ENCODE measurements at regions not wholly inside any gene's neighbourhood (a gene's known extent, or its start where the extent isn't known, plus 50 kb on each side); places are given as distances from the start of the nearest gene placed in this dataset.
"Not testable (repeated sequence)": the region's sequence is repeated elsewhere in the genome, so short reads cannot be mapped to it uniquely, and the experiment has no call there.

DNA sequence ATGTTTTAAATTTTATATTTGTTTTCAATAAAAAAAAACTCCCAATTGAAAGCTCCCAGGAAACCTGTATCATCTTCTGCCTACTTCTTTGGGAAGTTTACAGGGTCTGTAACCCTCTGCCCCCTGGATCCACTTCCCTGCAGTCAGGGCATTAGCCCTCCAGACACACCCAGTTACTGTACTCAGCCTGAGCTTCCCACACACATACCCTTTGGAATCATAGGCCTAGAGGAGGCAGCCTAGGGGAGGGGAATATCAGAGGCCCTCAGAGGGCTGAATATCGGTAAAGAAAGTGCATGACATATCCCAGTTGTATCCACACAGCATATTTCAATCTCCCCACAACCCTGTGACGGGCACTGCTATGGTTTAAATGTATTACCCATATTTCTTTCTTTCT is 56.2 kb upstream of the TFPI start:
- intact Hi-C loops (cut with DNase I); DNase-seq (ENCODE audit: low spot score): not testable (repeated sequence)

DNA sequence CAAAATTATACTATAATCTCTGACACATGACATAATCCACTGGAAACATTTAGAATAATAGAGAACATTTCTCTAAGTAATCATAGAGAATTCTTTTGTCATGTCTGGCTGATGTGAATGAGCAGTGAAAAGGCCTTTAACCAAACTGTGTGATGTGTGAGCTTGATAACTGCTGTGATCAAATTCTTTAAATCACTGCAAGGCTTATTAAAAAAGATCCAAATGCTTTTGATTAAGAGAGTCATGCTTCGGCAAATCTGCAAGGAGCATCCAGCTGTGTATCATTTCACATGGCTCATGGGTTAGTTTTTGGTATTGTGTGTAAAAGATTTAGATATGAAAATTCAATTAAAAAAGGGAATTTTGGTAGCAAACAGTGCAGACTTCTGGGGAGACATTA is 58.6 kb upstream of the TFPI start:
- intact Hi-C loops (cut with DNase I) = no loop called here
- DNase-seq (ENCODE audit: low spot score) = no peak

DNA sequence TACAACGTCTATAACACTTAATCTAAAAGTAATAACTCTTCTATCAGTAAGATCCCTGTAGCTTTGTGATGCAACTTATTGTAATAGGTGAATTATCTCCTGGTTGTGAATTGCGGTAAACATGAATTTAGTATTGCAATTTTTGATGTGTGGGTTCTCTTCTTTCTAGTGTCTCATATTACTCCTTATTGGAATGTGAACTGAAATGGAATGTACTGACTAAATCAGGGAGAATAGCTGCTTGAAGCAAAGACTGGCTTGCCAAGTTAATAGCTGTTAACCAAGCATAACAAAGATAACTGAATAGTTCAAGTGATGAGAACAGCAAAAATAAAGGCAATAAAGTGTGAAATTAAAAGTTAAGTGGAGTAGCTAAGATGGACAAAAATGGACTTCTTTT is 60.5 kb upstream of the TFPI start:
- no peak for DNase-seq (ENCODE audit: low spot score)
- intact Hi-C loops (cut with DNase I) = no loop called here

DNA sequence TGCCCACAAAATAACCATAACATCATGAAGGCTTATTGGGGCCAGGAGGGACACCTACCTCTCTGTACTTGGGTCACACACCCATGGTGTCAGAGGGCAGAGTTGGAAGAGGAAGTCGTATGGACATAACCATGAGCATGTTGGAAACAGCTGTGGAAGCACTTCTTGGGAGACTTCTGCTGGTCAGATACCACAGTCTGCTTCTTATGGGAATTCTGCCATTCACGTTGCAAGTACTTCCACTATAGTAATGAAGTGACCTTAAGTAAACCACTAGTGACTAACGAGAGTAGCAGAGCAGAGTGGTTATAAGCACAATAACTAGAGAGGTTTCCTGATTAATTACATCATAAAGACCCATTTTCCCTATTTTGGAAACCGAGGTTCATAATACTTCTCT is 61.1 kb upstream of the TFPI start:
- intact Hi-C loops (cut with DNase I) = no loop called here
- no peak for DNase-seq (ENCODE audit: low spot score)

DNA sequence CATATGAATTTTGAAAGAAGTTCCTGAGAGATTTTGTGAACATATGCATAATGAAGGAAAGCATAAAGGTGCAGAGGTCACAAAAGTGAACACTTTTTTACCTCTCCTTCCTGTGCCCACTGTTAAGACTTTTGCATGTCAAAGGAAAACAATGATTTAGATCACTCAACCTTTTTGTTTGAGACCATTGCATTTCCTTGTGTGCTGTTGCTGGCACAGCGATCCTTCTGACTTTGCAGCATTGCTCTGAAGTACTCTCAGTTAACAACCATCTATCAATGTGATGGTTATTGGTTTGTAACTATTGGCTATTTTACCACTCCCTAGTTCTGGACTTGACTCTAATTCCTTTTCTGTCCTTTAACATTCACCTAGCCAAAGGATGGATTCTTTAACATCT is 61.7 kb upstream of the TFPI start:
- no peak for DNase-seq (ENCODE audit: low spot score)
- intact Hi-C loops (cut with DNase I) = no loop called here

DNA sequence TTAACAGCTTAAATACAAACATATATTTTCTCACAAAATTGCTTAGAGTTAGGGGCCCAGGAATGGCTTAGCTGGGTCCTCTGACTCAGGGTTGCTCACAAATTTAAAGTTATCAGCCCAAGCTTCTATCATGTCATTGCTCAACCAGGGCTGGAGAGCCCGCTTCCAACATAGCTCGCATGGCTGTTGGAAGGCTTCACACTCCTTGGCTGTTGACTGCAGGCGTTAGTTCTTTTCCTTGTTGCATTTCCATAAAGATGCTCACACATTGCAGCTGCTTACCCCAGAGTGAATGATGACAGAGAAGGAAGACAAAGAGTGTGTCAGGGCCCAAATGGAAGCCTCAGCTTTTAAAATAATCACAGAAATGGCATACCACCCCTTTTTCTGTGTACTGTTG is 62.9 kb upstream of the TFPI start:
- intact Hi-C loops (cut with DNase I) = no loop called here
- no peak for DNase-seq (ENCODE audit: low spot score)

DNA sequence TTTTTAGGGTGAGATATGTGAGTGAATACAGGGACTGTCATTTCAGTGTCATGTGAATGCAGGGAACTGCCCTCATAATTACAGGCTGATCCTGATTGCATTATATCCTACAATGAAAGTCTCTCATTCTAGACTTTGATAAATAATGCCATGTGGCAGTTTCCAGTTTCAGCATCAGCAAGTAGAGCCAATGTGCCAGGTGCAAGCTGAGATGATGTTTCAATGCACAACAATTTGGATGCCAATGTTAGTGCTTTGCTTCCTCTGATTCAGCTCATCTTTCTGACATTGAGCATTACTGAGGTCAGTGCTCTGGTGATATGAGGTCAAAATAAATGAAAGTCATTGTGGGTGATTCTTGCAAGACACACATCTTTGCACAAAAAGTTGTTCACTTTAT is 63.7 kb upstream of the TFPI start:
- intact Hi-C loops (cut with DNase I) = no loop called here
- no peak for DNase-seq (ENCODE audit: low spot score)

DNA sequence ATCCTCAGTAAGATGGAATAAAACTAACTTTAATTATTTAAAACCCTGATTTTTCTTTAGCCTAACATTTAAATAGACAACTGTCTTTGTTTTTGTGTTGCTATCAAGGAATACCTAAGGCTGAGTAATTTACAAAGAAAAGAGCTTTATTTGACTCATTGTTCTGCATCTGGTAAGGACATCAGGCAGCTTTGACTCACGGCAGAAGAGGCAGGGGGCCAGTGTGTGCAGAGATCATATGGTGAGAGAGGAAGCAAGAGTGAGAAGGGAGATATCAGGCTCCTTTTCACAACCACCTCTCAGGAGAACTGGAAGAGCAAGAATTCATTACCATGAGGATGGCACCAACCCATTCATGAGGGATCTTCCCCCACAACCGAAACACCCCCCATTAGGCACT is 64.6 kb upstream of the TFPI start:
- intact Hi-C loops (cut with DNase I) = no loop called here
- no peak for DNase-seq (ENCODE audit: low spot score)

DNA sequence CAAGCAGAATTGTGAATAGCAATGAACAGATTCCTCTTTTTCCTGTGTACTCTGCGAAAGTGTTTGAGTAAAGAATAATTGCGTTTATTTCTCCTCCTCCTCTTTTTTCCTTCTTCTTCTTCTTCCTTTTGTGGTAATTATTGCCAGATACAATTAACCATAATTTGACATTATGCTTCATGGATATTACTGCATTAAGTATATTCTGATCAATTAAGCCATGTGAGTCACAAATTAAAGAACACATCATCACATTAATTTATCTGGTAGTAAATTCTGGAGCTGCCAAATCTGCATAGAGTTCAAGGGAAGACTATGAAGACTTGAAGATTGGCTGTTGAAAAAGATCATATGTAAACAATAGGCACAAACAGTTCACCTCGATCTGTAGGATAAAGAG is 72.9 kb upstream of the TFPI start:
- intact Hi-C loops (cut with DNase I) = no loop called here
- no peak for DNase-seq (ENCODE audit: low spot score)

DNA sequence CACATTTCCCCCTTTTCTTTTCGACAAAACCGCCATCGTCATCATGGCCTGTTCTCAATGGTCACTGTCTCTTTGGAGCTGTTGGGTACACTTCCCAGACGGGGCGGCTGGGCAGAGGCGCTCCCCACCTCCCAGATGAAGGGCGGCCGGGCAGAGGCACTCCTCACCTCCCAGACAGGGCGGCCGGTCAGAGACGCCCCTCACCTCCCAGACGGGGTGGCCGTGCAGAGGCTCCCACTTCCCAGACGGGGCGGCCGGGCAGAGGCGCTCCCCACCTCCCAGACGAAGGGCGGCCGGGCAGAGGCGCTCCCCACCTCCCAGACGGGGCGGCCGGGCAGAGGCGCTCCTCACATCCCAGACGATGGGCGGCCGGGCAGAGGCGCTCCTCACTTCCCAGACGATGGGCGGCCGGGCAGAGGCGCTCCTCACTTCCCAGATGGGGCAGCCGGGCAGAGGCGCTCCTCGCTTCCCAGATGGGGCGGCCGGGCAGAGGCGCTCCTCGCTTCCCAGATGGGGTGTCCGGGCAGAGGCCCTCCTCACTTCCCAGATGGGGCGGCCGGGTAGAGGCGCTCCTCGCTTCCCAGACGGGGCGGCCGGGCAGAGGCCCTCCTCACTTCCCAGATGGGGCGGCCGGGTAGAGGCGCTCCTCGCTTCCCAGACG is 82.6 kb upstream of the TFPI start:
- peak; percentile 51 for DNase-seq (ENCODE audit: low spot score)
- intact Hi-C loops (cut with DNase I) = not testable (repeated sequence)

DNA sequence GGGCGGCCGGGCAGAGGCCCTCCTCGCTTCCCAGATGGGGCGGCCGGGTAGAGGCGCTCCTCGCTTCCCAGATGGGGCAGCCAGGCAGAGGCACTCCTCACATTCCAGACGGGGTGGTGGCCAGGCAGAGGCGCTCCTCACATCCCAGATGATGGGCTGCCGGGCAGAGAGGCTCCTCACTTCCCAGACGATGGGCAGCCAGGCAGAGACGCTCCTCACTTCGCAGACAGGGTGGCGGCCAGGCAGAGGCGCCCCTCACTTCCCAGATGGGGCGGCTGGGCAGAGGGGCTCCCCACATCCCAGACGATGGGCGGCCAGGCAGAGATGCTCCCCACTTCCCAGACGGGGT is 83.1 kb upstream of the TFPI start:
- intact Hi-C loops (cut with DNase I) = not testable (repeated sequence)
- peak; percentile 62 for DNase-seq (ENCODE audit: low spot score)

DNA sequence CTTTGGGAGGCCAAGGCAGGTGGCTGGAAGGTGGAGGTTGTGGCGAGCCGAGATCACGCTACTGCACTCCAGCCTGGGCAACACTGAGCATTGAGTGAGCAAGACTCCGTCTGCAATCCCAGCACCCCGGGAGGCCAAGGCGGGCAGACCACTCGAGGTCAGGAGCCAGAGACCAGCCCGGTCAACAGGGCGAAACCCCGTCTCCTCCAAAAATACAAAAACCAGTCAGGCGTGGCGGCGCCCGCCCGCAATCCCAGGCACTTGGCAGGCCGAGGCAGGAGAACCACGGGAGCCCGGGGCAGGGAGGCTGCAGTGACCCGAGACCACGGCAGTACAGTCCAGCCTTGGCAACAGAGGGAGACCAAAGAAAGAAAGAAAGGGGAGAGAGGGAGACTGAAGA is 83.5 kb upstream of the TFPI start:
- DNase-seq (ENCODE audit: low spot score) = peak; percentile 72
- intact Hi-C loops (cut with DNase I) = not testable (repeated sequence)

DNA sequence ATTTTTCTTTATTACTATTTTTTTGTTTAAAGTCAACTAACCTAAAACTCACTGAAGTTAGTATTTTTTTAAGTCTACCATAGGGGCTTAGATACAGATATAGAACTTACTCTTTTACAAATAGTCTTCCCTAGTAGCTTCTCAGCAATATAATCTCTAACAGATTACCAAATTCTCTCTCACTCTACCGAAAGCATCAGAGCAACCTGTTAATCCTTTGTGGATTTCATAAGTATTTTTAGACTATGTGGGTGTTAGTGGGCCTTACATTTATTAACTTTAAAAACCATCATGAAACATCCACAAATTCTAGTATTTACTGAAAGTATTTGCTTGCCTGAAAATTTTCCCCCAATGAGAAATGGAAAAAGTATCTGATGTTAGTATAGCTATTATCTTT is 84.6 kb upstream of the TFPI start:
- intact Hi-C loops (cut with DNase I) = no loop called here
- DNase-seq (ENCODE audit: low spot score) = no peak

DNA sequence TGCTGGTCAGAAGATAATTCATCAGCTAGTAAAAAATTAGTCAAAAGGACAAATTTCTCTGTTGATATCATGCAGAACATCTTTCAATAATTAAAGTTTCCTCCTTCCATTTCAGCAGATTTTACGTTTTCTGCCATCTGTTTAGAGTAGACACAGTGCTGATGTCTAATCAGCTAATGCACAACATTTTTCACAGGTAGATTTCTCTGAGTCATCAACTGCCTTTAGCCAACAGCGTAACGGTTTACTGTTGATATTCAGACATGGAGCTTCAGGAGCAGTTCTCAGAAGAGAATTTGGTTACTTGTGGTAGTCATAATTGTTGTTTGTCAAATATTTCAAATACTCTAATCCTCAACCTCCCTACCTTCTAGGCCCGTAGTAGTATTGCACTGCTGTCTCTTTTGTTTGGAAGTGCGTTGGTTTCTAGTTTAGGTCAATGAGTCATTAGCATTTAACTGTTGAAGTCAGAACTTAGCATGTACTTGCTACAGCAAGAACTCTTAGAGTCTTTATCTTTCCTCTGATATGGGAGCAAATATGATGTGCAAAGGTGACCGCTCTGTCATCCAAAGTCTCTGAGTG is 86.8 kb upstream of the TFPI start:
- DNase-seq (ENCODE audit: low spot score) = no peak
- intact Hi-C loops (cut with DNase I) = no loop called here

DNA sequence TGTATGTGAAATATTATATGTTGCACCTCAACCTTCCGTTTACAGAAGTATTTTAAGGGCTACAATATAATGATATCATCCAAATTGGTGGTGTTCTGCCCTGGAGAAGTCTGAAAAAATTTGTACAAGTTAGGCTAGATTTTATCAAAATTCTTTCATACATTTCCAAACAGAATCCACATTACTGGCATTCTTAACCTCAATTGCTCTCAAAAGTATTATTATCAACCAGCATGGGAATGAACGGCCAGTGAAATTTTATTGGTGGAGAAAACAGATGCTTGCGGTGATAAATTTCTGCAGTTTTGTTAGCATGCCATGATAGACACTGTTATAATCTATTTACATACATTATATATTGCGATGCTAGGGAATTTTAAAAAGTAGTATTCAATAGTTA is 88.3 kb upstream of the TFPI start:
- intact Hi-C loops (cut with DNase I) = no loop called here
- DNase-seq (ENCODE audit: low spot score) = no peak

DNA sequence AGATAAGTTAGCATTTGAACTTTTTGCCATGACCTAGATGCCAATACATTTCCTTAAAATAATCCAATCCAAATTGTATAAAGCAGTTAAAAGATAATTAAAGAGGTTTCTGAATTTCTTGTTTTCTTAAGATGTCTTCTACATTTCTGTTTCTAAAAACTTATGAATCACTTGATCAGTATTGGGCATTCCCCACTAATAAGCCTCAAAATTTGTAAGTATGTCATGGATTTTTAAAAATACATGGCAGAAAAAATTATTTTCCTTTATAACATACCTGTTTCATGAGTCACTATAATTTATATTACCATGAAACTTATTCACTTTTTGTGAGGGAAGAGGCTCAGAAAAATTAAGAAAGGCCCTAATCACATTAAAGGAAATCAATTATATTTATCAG is 90.3 kb upstream of the TFPI start:
- intact Hi-C loops (cut with DNase I) = no loop called here
- no peak for DNase-seq (ENCODE audit: low spot score)

DNA sequence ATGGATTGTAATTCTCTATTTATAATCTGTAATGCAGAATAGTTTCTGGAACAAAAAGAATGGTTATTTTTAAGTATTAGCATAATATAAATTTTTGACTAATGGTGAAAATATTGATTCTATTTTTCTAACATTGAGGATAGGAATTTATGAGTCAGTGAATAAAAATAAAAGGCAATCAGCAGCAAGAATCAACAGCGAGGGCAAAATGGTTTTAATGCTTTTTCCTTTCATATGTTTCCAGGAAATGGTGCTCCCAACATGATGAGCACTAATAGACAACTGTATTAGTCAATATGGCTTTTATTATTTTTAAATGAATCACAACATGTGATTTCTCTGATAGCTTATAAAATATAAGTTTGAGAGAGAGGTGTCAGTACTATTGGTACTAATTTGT is 90.7 kb upstream of the TFPI start:
- no peak for DNase-seq (ENCODE audit: low spot score)
- intact Hi-C loops (cut with DNase I) = no loop called here

DNA sequence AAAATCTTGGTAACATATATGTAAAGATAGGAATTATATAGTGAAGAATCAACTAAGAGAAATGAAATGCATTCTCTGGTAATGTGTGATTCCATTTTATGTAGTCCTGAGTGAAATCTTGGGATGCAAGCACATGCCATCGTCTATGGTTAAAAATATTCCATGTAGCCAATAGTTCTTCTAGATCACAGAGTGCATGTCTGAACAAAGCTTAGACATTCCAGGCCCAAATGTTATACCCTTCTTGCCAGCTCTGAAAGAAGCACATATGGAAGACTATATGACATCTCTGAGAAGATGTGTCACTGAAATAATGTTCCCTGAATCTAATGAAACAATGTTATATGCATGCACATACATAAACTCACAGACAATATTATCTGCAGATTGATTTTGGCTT is 92.3 kb upstream of the TFPI start:
- DNase-seq (ENCODE audit: low spot score) = no peak
- intact Hi-C loops (cut with DNase I) = no loop called here

DNA sequence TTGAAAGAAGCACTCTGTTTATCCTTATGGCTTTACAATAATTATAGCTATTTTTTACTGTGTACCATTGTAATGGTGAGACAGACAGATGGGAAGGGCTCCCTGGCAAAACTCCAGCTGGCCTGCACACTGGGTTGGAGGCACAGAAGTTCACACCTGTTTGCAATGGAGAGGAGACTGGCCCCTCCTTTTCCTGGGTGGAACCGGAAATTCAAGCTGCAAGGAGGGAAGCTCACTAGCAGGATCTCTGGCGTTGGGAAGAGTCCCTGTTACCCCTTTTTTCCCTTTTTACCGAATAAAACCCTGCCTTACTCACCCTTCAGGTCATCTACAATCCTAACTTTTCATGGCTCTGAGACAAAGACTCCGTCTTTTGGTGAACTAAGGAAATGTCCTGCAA is 100.3 kb upstream of the TFPI start:
- intact Hi-C loops (cut with DNase I) = no loop called here

DNA sequence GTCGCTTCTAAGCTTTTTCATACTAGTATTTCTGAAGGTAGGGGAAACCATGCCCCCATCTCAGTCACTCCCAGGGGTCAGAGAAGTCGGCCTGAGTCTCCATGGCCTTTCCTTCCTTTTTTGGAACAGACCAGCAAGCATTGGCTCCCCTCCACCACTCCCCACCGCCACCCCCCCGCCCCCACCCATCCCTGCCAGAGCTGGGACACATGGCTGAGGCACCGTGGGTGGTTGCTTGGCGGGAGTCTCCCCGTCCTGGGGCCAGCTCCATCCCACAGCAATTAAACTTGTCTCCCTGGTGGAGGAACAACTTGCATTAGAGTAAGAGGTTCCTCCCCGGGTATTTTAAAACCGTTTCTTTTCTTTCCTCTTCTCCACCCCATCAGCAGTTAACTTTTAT is 100.8 kb upstream of the TFPI start:
- intact Hi-C loops (cut with DNase I) = no loop called here
- no peak for DNase-seq (ENCODE audit: low spot score)

More for the DNA sequence above, 100.3 kb upstream of the TFPI start:
- no peak for DNase-seq (ENCODE audit: low spot score)

DNA sequence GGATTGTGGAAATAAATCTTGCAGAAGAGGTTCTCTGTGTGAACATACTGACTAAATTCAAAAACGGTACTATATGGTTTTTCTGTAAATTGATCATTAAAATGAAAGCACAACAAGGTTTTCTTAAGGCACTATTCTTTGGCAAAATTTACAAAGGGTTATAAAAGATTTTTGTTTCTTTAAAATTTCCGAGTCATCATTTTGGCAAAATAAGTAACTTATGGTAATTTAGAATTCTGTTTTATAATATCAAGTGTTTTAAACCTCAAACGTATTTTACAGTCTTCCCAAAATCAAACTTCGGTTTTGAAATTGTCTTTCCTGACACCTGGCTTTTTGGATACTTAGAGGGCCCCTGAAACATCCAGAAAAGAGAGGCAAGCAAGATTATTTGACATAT is 101.9 kb upstream of the TFPI start:
- intact Hi-C loops (cut with DNase I) = no loop called here
- DNase-seq (ENCODE audit: low spot score) = no peak

DNA sequence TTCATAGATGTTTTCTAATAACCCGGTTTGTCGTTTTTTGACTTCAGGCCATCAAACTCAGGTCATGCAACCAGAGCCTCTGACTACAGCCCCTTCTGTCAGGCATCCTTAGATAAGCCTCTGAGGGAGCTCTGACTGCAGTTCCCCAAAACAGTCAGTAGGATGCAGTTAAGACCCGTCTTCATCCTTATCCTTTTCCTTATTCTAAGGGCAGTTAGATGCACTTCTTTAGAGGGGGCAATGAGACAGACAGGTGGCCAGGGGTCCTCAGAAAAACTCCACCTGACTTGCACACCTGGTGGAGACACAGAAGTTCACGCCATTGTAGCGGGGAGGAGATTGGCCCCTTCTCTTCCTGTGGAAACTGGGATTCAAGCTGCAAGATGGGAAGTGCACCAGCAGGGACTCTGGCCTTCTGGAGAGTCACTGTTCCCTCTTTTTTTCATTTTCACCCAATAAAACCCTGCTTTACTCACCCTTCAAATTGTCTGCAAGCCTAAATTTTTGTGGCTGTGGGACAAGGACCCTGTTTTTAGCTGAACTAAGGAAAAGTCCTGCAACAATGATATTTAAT is 104.8 kb upstream of the TFPI start:
- intact Hi-C loops (cut with DNase I) = no loop called here
- DNase-seq (ENCODE audit: low spot score) = no peak
